Activated CD4-positive, alpha-beta T cell treated with anti-CD3 and anti-CD28 coated beads, Interleukin-2, amount 50 U/mL, for 4 hours (primary cell): ENCODE measurements at regions not wholly inside any gene's neighbourhood (a gene's known extent, or its start where the extent isn't known, plus 50 kb on each side); places are given as distances from the start of the nearest gene placed in this dataset.

Experiments used
- DNase-seq, 2 experiments: peaks; one replicate each; pipeline ENCODE4 v3.0.0-alpha.2; 2020

DNA sequence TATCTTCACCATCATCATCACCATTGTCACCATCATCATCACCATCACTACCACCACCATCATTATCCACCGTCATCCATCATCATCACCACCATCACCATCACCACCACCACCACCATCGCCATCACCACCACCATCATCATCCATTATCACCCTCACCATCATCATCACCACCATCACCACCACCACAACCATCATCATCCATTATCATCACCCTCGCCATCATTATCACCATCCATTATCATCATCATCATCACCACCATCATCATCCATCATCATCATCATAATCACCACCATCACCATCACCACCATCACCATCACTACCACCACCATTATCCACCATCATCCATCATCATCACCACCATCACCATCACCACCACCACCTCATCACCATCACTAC is 95.6 kb downstream of the C16orf95 start:
- DNase-seq = no peak

DNA sequence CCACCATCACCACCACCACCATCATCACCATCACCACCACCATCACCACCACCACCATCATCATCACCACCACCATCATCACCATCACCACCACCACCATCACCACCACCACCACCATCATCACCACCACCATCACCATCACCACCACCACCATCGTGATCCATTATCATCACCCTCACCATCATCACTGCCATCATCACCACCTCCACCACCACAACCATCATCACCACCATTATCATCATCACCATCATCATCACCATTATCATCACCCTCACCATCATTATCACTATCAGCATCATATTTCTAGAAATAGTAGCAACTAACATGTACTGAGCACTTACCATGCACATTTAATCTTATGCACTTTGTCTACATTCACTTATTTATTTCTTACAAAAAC is 94.9 kb downstream of the C16orf95 start:
- DNase-seq = no peak

DNA sequence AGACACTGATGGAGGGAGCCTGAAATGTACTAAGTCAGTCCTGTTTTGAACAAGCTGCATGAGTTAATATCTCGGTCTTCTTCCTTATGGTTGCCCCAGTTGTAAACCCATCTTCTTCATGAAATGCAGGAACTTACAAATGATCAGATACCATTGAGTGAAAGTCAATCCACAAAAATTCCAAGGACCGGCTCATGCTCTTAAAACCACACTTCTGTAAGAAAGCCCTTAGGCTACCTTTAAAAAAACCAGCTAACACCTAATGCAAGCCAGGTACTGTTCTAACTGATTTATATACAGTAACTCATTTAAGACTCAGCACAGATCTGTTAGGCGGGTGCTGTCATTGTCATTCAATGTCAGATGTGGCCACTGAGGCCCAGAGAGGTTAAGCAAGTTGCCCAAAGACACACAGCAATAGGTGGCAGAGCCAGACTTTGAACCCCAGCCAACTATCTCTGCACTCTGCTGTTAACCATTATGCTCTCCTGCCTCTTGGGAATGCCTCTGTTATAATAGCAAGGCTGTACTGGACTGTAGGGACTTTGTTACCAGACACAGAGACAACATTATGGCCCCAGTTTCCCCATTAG is 93.4 kb downstream of the C16orf95 start:
- DNase-seq = no peak

DNA sequence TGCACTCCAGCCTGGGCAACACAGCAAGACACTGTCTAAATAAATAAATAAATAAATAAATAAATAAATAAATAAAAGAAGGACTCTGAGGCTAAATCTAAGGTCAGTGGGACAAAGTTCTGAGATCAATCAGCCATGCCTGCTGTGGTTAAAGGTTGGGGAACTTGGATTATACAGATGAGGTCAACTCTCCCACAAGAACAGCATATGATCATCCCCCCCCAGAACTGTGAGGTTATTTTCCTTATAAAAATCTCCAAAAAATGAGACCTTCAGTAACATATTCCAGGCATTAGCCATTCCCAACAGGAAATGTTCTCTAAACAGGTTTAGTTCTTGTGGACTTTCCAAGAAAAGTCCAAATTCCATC is 90.3 kb downstream of the C16orf95 start:
- no peak for DNase-seq

DNA sequence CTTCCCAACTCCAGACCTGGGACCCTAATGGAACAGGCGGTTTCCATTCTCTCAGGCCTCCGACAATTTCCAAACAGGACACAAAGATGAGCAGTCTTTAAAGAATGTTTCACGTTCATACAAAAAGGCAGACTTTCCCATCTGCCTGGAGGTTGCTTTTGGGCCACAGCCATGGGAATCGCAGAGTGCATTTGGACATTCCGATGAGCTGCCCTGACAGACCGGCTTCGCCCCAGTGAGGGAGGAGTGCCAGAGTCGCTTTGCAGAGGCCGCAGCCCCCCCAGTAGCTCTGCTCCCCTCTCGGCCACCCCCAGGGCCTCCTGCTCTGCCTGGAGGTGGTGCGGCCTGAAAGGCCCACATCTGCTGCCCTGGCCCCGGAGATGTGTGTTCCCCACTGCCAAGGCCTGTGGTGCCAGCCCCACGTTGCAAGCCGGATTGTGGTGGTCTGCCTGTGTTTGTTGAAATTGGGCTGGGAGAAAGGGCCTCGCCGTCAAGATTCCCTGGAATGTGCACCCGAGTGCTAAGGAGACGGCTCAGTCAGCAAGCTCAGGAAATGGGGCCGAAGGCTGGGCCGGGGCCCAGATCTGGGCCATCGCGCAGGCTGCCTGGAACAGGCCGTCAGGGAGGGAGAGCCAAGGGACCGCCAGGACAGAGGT is 89.8 kb downstream of the C16orf95 start:
- DNase-seq = no peak

DNA sequence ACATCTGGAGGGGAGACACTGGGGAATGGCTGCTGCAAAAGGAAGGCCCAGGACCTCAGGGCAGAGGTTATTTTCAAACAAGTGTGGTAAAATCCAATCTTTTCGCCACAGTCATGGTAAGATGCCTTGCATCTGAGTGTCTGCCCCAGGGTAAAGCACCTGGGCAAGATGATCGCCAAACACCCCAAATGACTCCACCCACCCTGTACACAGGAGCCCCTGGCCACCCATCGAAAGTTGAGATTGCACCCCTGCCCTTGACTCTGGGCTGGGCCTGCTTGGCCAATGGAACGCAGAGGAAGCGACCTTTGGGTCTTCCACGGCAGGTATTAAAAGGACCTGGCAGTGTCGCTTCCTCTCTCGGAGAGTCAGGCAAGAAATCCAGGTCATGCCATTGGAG is 88.8 kb downstream of the C16orf95 start:
- DNase-seq = no peak

DNA sequence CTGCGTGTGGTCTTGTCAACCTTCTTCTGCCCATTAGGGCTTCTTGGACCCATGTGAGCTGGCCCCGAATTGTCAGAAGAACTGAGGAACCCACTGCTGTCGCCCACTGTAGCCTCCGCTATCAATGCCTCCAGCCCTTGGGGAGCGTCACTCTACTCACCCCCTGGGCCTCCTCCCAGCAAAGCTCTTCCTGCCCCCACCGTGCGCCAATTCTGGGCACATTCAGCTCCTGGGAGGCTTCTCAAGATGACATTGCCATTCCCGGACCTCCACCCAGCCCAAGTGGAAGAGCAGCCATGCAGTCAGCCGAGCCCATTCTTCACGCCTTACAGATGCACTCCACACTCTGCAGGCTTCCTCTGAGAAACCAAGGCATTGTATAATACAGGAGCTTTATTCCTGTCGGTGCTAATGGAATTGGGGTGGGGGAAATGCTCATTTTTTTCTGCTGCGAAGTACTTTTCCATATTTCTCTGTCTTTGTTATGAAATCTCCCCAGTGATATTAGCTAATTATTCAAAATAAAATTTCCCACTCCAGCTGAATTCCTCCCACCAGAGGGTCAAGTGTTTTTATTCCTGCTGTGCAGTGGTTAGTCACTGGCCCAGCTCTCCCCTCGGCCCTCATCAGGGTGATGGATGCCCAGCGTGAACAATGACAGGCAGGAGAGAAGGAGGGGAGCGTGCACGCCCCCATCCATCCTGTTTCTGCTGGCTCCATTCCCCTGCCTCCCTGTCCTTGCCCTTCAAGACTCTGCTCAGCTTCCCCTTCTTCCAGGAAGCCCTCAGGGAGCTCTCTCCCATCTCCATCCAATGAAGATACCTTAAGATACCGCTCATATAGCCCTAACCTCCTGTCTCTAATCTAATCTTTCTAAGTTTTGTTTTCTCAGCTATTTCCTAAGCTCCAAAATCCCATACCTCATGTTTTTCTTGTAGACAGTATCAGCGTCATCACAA is 87.7 kb downstream of the C16orf95 start:
- DNase-seq = no peak

DNA sequence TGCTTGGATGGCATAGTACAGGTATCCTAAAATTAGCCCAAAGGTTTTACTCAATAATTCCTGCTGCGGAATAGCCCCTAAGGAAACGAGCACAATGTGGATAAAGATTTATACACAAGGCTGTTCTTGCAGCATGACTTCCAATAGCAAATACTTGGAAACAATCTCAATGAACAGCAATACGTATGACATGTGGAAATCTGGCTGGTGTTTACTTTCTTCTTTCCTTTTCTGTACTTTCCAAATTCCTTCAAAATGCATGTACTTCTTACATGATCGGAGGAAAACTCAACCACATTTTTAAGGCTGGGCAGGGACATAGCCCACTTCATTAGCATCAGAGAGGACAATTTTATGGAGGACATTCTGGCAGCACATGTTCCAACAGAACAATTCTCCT is 86.6 kb downstream of the C16orf95 start:
- DNase-seq = no peak

DNA sequence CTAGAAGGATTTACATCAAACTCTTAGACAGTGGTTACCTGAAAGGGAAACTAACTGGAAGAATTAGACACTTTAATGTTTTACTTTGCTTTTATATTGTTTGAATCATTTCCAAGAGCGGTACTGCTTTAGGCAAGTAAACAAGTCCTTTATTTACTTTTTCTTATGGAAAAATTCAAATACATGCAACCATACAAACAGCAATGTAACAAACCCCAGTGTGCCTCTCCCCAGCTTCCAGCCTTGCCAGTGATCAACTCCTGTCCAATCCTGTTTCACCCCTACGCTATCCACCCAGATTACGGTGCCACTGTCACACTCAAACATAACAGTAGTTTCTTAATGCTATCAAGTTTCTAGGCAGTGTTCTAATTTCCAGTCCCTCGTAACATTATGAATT is 85.9 kb downstream of the C16orf95 start:
- DNase-seq = no peak

DNA sequence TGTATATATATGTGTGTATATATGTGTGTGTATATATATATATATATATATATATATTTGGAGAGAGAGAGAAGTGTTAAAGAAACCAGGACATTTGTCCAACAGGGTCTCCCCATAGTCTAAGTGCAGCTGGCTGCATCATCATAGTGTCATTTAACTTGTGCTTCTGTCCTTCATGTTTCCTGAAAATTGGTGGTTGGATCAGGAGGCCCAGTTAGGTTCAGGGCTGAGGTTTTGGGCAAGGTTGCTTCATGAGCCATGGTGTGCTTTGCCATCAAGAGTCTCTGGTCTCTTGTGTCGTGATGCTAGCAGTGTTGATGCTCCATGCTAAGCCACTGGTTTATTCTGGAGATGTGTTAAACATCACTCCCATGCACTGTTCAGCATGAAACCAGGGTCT is 85.3 kb downstream of the C16orf95 start:
- DNase-seq = no peak

DNA sequence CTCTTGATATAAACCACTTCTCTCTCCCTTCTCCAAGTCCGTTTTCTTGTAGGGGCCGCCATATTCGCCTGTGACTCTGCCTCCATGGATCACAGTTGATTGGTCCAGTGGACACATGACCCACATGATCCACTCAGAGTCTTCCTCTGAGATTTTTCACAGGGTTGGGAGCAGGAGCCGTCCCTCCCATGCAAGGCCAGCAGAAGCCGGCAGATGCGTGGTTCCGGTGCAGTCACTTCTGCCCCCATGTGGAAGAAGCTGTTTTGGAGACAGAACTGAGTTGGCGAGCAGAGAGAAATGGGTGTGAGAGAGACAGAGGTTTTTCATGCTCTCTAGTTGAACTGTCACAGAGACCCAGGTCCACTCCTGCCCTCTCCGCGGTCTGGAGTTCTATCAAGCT is 83.3 kb downstream of the C16orf95 start:
- DNase-seq = no peak

DNA sequence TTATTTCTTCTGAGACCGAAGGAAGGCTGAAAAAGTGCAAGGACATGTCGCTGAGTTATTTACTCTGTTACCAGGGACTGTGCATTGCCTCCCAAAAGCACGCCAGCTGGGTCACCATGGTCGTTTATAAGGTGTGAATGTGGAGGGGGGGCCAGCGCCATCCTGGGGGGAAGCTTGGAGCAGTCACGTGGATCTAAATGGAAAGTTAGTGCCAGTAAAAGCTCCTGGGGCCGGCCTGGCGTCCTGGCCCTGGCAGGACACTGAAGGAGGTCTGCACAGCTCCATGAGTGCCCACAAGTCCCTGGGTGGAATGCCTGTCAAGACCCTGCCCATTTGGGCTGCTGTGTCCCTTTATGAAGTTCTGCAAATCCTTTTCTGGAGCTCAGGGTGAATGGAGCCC is 82.6 kb downstream of the C16orf95 start:
- DNase-seq = no peak

DNA sequence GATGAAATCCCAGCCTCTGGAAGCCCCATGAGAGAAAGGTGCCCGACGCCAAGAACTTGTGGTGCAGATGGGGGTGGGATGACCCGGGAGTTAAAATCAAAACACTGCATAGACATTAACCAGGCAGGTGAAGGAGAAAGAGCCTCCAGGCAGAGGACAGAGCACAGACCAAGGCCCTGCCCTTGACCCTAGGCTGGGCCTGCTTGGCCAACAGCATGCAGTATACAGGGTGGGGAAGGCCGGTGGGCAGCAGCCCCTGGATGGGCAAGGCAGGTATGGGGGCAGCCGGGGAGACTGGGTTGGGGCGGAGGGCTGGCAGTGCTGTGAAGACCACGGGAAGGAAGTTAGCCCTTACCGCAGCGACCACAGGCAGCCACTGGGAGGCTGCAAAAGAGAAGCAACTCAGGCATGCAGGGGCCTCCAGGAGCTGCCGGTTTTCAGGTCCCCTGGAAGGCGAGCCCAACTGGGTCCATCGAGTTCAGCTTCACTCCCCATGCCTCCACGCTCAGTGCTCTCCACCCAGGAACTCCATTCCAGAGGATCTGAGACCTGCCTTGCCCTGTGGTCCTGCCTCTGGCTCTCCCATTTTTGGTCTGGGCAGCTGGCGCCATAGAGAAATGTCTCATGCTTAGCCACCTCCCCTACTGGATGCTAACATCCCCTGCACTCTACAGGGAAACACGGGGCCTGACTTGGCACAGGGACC is 81.2 kb downstream of the C16orf95 start:
- DNase-seq = no peak

DNA sequence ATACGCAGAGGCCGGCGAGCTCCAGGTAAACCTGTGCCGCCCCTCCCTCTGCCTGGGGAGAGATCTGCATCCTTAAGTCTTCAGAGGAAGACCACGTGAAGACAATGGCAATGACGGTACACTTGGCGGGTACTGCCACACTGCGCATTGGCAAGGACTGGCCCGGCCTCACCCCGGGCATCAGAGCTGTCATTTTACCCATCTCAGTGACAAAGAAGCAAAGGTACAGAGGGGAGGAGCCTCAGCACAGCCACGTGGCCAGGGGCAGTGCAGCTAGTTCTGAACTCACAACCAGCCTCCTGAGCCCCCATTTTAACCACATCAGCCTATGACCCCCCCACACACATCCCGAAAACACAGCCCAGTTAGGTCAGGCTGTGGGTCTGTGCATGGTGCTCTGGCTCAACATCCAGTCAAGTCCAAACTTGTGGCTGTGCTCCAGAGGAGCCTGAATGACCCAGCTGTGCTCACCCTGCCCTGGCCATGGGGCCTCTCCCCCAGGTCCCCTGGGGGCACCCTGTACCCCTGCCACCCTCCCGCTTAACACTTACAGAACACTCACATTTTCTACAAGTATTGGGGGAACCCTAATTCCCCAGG is 80.6 kb downstream of the C16orf95 start:
- DNase-seq = no peak

DNA sequence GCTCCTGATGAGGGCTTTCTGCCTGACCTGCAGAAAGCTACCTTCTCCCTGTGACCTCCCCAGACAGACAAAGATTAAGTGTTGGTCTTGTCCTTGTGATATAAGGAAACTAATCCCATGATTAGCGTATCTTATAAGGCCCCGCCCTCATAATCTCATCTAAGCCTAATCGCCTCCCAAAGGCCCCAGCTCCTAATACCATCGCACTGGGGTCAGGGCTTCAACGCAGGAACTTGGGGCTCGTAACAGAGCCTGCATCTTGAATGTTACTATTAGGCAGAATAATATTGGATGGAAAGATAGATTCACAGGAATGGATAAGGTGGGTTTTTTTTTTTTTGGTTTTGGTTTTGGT is 78.9 kb downstream of the C16orf95 start:
- DNase-seq = no peak

DNA sequence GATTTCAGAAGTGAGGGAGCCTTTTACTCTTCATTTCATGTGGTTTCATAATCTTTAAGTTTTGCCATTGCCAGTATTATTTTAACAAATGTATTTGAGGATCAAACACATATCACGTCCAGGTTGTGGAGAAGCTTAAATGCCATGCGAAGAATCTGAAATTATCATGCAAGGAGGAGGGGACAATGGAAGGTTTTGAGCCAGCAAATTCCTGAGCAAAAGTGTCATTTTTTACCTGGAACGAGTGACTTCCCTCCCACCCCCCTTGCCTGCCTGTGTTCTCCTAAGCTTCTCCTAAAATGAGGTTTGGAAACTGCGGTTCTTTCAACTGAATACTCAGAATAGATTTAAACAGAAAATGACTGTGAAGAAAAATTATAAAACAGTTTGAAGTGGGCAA is 77.6 kb downstream of the C16orf95 start:
- DNase-seq = no peak

DNA sequence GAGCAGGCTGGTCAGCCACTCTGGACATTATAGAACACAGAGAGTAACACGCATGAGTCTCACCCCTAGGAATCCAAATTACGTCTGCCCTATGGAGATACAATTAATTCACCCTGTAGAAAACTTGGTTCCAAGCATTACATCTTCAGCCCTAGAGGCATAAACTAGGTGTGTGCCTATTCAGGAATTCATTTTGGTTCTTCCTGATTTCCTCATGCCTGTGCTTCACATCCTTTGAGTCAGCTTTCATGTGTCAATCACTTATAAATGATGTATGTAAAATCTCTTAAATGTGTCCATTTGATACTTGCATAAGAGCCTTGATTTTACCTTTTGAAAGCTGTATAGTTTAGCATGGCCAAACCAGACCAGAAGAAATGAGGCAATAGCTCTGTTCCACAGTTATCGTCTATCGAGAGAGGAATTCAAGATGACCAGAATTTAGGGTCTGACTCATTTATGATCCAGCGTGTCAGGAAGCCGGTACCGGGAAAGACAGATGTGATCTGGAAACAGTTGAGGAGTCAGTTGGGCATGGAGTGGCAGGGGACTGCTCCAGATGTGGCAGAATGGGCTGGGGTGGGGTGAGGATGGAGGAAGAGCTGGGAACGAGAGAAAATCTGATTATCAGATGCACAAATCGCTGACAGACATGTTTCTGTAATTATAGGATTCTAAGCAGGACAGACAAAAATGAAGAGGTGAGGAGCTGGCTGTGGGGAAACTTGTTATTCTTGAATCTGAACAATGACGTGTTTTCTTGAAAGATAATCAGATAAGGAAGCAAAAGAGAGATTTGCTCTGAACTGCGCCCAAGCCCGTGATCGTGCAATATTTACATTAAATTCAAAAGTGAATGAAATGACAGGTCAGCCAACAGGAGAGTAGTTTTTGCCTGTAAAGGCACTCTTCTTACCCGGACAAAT is 76.7 kb downstream of the C16orf95 start:
- no peak for DNase-seq

DNA sequence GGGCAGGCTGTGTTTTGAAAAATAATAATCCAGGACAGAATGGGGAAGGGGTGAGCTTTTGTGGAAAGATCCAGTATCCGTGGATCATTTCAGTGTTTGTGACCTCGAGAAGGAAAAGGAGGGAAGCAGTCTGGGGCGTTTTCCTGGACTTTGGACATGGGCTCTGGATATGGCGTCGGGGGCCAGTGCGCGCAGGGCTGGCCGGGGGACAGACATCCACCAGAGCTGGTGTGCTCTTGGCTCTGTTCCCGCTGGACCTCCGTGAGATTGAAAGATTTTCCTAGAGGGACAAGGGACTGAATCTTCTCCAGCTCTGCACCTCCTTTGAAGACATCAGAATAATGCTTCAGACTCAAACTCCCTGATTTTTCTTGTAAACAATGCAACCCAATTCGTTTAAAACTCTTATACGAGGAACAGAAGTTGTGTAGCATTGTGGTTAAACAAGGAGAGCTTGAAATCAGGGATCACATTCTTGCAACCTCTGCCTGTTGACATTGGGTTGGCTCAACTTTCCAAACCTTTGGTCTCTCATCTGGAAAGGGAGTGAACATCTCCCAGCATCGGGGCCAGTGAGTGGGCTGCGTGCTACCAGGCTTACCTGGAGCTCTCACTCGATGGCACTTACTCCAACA is 75.9 kb downstream of the C16orf95 start:
- DNase-seq = no peak

DNA sequence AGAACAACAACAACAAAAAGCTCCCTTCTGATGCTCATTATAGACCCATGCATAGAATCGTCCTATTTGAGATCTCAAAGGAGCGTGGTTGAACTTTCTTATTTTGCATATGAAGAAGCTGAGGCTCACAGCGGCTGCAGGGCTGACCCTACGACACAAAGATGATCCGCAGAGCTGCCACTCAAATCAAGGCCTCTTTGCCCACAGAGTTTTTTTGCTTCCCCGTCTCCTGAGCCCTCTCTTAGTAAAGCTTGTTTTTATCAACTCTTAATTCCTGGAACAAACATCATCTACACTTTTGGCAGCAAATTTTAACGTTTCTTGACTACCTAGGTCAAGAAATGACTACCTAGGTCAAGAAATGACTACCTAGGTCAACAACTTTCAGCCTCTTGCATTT is 73.7 kb downstream of the C16orf95 start:
- DNase-seq = no peak

DNA sequence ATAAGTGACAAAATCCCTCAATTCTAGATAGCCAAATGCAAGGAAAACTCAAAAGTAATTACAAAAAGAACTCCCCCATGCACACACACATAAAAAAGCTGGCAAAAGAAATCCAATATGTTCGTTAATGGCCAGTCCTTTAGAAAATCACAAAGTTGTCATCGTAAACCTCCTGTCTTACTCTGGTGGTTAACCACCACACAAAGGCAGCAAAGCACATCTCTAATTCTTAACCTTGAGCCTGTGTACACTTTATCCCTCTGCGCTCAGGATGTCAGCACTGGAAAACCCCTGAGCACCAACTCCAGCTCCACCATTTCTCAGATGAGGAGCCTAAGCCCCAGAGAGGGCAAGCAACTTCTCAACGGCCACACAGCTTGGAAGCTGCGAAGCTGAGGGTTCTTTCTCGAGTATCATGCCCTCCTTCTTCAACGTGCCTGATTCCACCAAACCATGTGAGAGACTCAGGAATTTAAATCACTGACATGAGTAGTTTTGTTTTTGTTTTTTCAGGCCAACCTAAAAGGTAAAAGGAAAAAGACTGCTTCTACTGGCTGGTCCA is 72.5 kb downstream of the C16orf95 start:
- no peak for DNase-seq

DNA sequence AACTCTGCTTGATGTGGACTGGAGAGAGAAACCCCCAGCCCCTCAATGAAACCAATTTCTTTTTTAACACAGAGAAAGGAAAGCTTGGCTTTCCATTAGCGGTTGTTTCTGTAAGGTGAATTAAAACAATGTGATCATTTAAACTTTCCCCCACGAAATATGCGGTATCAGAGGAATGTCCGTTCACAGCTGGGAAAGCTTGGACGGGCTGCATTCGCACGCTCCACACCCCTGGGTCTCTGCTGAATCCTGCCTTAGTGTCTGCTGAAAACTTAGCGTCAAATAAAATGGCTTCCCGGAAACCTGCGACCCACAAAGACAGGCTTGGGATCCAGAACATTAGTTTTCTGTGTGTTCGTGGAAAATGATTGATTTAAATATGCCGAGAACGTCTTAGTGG is 71.7 kb downstream of the C16orf95 start:
- no peak for DNase-seq
